GM12878 (cell line): ENCODE measurements at regions not wholly inside any gene's neighbourhood (a gene's known extent, or its start where the extent isn't known, plus 50 kb on each side); places are given as distances from the start of the nearest gene placed in this dataset.

Experiments used
- ATAC-seq: fragments of 200-7000 bp; cut with Tn5 transposase; 3 replicates; pipeline ENCODE4 v1.9.1; 2020; ENCODE audit warnings: mild to moderate bottlenecking, moderate library complexity
- BruUV-seq: library from RNA; stranded (reverse); fragments of 400-500 nt; replicated peaks from 2 replicates; lab custom pipeline; 2021; lab: Mats Ljungman, UMichigan
- CTCF ChIA-PET: fragments of 300-600 bp; sonication (Branson Sonifier 250); formaldehyde crosslinking; extraction: SDS; loops from one replicate; lab custom pipeline; 2021; ENCODE audit warnings: inconsistent platforms; lab: Yijun Ruan, JAX
- POLR2A ChIA-PET: fragments of 350-600 bp; formaldehyde crosslinking; extraction: SDS; loops from one replicate; lab custom pipeline; 2021; ENCODE audit warnings: inconsistent platforms; lab: Charles Lee
- RAD21 ChIA-PET: fragments of 300-600 bp; sonication (Branson Sonifier 250); formaldehyde crosslinking; loops from one replicate; lab custom pipeline; 2023; ENCODE audit warnings: antibody characterized with exemption; ENCODE audit not compliant: unreplicated experiment; lab: Charles Lee
- SMC1A ChIA-PET: fragments of 300-600 bp; sonication (Branson Sonifier 250); formaldehyde crosslinking; loops from one replicate; lab custom pipeline; 2023; ENCODE audit not compliant: unreplicated experiment, uncharacterized antibody; lab: Charles Lee
- DNase-seq: peaks from one replicate; pipeline ENCODE4 v3.0.0-alpha.2; 2011; ENCODE audit warnings: low read depth, low spot score
- FAIRE-seq: peaks from 3 replicates; lab custom pipeline; 2011; peaks lifted over from hg19 to GRCh38; lab: Jason Lieb, UNC
- H2AFZ ChIP-seq: 2 replicates; pipeline ENCODE4 v1.6.0; 2011; ENCODE audit warnings: low read depth, low read length, control low read depth; ENCODE audit not compliant: control insufficient read depth
- H3K27ac ChIP-seq: 2 replicates; pipeline ENCODE4 v1.5.1; 2011; ENCODE audit warnings: control low read depth; ENCODE audit not compliant: control insufficient read depth, insufficient read depth
- H3K27me3 ChIP-seq, 2 experiments: replicated peaks in 1 of 2; 2 replicates each; pipeline versions ENCODE4 v1.6.0 to v1.6.1; 2011; ENCODE audit warnings: low read length in 1 of 2; ENCODE audit not compliant: control insufficient read depth in 2 of 2, insufficient read depth in 2 of 2
- H3K36me3 ChIP-seq, 2 experiments: 2 replicates each; pipeline ENCODE4 v1.5.1; 2011; ENCODE audit warnings: low read length in 1 of 2; ENCODE audit not compliant: control insufficient read depth in 2 of 2, insufficient read depth in 2 of 2
- H3K4me1 ChIP-seq: 2 replicates; pipeline ENCODE4 v1.6.1; 2011; ENCODE audit warnings: mild to moderate bottlenecking, low read length, moderate library complexity, mixed read lengths; ENCODE audit not compliant: control insufficient read depth, insufficient read depth
- H3K4me2 ChIP-seq: 2 replicates; pipeline ENCODE4 v1.6.0; 2011; ENCODE audit warnings: control low read depth; ENCODE audit not compliant: control insufficient read depth, insufficient read depth
- H3K4me3 ChIP-seq: fragments of 200-600 bp; sonication (generic); 2 replicates; pipeline ENCODE4 v1.5.1; 2016
- H3K79me2 ChIP-seq: 2 replicates; pipeline ENCODE4 v1.6.0; 2011; ENCODE audit warnings: low read length; ENCODE audit not compliant: control insufficient read depth, insufficient read depth
- H3K9ac ChIP-seq: 2 replicates; pipeline ENCODE4 v1.8.0; 2011; ENCODE audit warnings: low read length, control low read depth, mixed read lengths; ENCODE audit not compliant: control insufficient read depth, insufficient read depth
- H3K9me3 ChIP-seq: replicated peaks from 3 replicates; pipeline ENCODE4 v1.5.1; 2011; ENCODE audit warnings: mild to moderate bottlenecking, low read length; ENCODE audit not compliant: control insufficient read depth, insufficient read depth
- H4K20me1 ChIP-seq: 2 replicates; pipeline ENCODE4 v1.6.0; 2011; ENCODE audit not compliant: control insufficient read depth, insufficient read depth
- BMI1 ChIP-seq: fragments of 450-650 bp; IDR thresholded peaks from 2 replicates; pipeline ENCODE4 v1.6.1; 2016; ENCODE audit warnings: mild to moderate bottlenecking, moderate library complexity, borderline replicate concordance
- MXI1 ChIP-seq: fragments of 150-350 bp; IDR thresholded peaks from 2 replicates; pipeline ENCODE4 v1.6.1; 2011; ENCODE audit warnings: low read depth, mild to moderate bottlenecking, inconsistent platforms, low read length, improper control_type of control experiment
- MYC ChIP-seq: IDR thresholded peaks from 2 replicates; pipeline ENCODE4 v1.6.1; 2011; ENCODE audit warnings: mild to moderate bottlenecking, low read length, moderate library complexity, inconsistent platforms; ENCODE audit not compliant: insufficient read depth, insufficient replicate concordance, insufficient read length, severe bottlenecking
- NBN ChIP-seq: fragments of 450-650 bp; IDR thresholded peaks from 2 replicates; pipeline ENCODE4 v1.6.1; 2016
- NR2C1 ChIP-seq: fragments of 450-650 bp; IDR thresholded peaks from 2 replicates; pipeline ENCODE4 v1.6.1; 2017; ENCODE audit warnings: antibody characterized with exemption, mild to moderate bottlenecking, moderate library complexity
- PAX5 ChIP-seq: IDR thresholded peaks from 2 replicates; pipeline ENCODE4 v1.6.1; 2011; ENCODE audit warnings: low read depth, low read length, borderline replicate concordance
- RAD21 ChIP-seq: IDR thresholded peaks from 2 replicates; pipeline ENCODE4 v1.6.1; 2011; ENCODE audit warnings: mild to moderate bottlenecking, low read depth, low read length, moderate library complexity; ENCODE audit not compliant: insufficient read depth
- TAF1 ChIP-seq: IDR thresholded peaks from 2 replicates; pipeline ENCODE4 v1.6.1; 2011; ENCODE audit warnings: mild to moderate bottlenecking, low read depth, low read length, borderline replicate concordance
- ZNF24 ChIP-seq: fragments of 450-650 bp; IDR thresholded peaks from 2 replicates; pipeline ENCODE4 v1.6.1; 2017; ENCODE audit warnings: antibody characterized with exemption, mild to moderate bottlenecking
- WGBS: methylation state at CpG from one replicate; pipeline ENCODE4 v1.1.6; 2016; ENCODE audit warnings: low lambda C conversion rate; ENCODE audit not compliant: insufficient replicate concordance, insufficient coverage; ENCODE audit errors: missing lambda C conversion rate; 5-methylcytosine and 5-hydroxymethylcytosine counted together
- in situ Hi-C: fragments of 300-500 bp; cut with MboI; formaldehyde crosslinking; loops from 9 replicates; pipeline ENCODE4 v1.14.3; 2018; ENCODE audit warnings: mixed read lengths
- intact Hi-C: fragments of 100-400 bp; cut with micrococcal nuclease; formaldehyde crosslinking; loops from one replicate; pipeline ENCODE4 v1.14.2; 2022; ENCODE audit not compliant: unreplicated experiment
- TF ChIP-seq, protein P1 (sequence below): fragments of 450-650 bp; formaldehyde crosslinking; IDR thresholded peaks from 2 replicates; pipeline ENCODE4 v1.5.0; 2022; ENCODE audit warnings: mild to moderate bottlenecking, missing genetic modification characterization
- TF ChIP-seq, protein P2 (sequence below): IDR thresholded peaks from 2 replicates; pipeline ENCODE4 v1.6.1; 2011; ENCODE audit warnings: low read depth, low read length, improper control_type of control experiment, borderline replicate concordance
- TF ChIP-seq, protein P3 (sequence below): fragments of 450-650 bp; IDR thresholded peaks from 2 replicates; pipeline ENCODE4 v1.6.1; 2016; ENCODE audit warnings: mild to moderate bottlenecking

DNA sequence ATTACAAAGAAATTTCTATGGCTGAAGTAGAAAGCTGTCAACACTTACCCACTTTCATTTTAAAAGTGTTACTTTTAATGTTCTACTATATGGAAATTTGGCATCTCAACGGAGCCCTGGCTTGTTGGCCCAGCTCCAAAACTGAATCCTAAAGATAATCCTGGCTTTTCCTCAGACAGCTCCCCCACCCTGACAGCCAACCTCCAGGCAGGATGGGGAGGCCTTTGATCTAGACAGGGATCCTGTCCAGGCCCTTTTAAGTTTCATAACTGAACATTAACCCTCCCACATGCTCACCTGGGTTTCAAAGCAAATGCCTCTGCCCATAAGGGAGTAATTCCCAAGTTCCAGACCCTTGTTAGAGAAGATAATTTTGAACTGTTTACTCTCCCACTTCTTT, 99.3 kb upstream of the RALGPS2 start:
- Histone ChIP-seq H3K79me2 (no peaks in the 10 kb centered on the region), H3K27ac (no peak overlapping the region), H3K4me2 (no peak overlapping the region), H3K9ac (no peak overlapping the region), H2AFZ (no peak overlapping the region), H3K36me3 (no peaks in the 10 kb centered on the region), H3K9me3 (no peaks in the 10 kb centered on the region), H4K20me1 (no peaks in the 10 kb centered on the region), H3K4me1 (no peaks in the 10 kb centered on the region), H3K27me3 (no peaks in the 10 kb centered on the region), H3K4me3 (no peak overlapping the region)
- no peak for ATAC-seq
- TF ChIP-seq PAX5 = no peak
- 60% methylated on average over 1 of the region's 1 CpG for WGBS
- BruUV-seq = no TSS peak
- no peak for DNase-seq
- ChIA-PET SMC1A (no interaction called here), CTCF (interaction anchor here (0.6 to 1.1 kb wide), 2 partner anchors 19 to 831 kb away, joined by 3 to 4 read pairs; no protein-coding TSS in a partner anchor), RAD21 (interaction anchor here (0.6 kb wide), 1 partner anchor 101 kb away, joined by 4 read pairs; no protein-coding TSS in a partner anchor), POLR2A (no interaction called here)
- no peak for FAIRE-seq
- in situ Hi-C loops (no loop called here), intact Hi-C loops (no loop called here)

DNA sequence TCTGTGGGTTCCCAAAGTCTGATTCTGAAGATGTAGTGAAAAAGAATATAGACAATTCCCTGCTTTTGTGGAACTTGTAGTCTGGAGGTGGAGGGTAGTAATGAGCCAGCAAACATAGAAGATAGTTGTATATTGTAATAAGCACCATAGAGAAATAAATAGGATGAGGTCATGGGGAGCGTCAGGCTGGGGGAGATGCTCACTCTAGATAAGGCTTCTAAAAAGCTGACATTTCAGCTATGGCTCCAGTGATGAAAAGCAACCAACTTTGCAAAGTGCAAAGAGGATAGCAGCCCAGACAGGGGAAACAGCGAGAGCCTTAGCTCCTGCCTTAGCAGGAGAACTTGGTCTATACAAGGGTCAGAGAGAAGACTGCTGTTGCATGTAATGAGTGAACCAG, 98.0 kb upstream of the RALGPS2 start:
- no TSS peak for BruUV-seq
- in situ Hi-C loops = no loop called here
- TF ChIP-seq NR2C1 (no peak), ZNF24 (no peak), MYC (no peak), TAF1 (no peak), RAD21 (no peak), BMI1 (no peak), NBN (no peak), MXI1 (no peak)
- TF ChIP-seq, protein P1, sequence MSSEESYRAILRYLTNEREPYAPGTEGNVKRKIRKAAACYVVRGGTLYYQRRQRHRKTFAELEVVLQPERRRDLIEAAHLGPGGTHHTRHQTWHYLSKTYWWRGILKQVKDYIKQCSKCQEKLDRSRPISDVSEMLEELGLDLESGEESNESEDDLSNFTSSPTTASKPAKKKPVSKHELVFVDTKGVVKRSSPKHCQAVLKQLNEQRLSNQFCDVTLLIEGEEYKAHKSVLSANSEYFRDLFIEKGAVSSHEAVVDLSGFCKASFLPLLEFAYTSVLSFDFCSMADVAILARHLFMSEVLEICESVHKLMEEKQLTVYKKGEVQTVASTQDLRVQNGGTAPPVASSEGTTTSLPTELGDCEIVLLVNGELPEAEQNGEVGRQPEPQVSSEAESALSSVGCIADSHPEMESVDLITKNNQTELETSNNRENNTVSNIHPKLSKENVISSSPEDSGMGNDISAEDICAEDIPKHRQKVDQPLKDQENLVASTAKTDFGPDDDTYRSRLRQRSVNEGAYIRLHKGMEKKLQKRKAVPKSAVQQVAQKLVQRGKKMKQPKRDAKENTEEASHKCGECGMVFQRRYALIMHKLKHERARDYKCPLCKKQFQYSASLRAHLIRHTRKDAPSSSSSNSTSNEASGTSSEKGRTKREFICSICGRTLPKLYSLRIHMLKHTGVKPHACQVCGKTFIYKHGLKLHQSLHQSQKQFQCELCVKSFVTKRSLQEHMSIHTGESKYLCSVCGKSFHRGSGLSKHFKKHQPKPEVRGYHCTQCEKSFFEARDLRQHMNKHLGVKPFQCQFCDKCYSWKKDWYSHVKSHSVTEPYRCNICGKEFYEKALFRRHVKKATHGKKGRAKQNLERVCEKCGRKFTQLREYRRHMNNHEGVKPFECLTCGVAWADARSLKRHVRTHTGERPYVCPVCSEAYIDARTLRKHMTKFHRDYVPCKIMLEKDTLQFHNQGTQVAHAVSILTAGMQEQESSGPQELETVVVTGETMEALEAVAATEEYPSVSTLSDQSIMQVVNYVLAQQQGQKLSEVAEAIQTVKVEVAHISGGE (CRISPR knock-in tag) = no peak
- TF ChIP-seq, protein P2, sequence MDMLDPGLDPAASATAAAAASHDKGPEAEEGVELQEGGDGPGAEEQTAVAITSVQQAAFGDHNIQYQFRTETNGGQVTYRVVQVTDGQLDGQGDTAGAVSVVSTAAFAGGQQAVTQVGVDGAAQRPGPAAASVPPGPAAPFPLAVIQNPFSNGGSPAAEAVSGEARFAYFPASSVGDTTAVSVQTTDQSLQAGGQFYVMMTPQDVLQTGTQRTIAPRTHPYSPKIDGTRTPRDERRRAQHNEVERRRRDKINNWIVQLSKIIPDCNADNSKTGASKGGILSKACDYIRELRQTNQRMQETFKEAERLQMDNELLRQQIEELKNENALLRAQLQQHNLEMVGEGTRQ = no peak
- TF ChIP-seq, protein P3, sequence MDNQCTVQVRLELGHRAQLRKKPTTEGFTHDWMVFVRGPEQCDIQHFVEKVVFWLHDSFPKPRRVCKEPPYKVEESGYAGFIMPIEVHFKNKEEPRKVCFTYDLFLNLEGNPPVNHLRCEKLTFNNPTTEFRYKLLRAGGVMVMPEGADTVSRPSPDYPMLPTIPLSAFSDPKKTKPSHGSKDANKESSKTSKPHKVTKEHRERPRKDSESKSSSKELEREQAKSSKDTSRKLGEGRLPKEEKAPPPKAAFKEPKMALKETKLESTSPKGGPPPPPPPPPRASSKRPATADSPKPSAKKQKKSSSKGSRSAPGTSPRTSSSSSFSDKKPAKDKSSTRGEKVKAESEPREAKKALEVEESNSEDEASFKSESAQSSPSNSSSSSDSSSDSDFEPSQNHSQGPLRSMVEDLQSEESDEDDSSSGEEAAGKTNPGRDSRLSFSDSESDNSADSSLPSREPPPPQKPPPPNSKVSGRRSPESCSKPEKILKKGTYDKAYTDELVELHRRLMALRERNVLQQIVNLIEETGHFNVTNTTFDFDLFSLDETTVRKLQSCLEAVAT = no peak

More for the DNA sequence above, 98.0 kb upstream of the RALGPS2 start:
- Histone ChIP-seq H3K4me2 (no peak overlapping the region), H3K4me1 (no peaks in the 10 kb centered on the region), H3K9me3 (no peaks in the 10 kb centered on the region), H3K79me2 (no peaks in the 10 kb centered on the region), H2AFZ (no peak overlapping the region), H3K27ac (no peak overlapping the region), H3K4me3 (no peak overlapping the region), H3K36me3 (no peaks in the 10 kb centered on the region), H3K27me3 (no peaks in the 10 kb centered on the region), H4K20me1 (no peaks in the 10 kb centered on the region), H3K9ac (no peak overlapping the region)
- no peak for DNase-seq
- intact Hi-C loops = no loop called here
- FAIRE-seq = no peak
- no peak for ATAC-seq
- ChIA-PET RAD21 (interaction anchor here (1.4 kb wide), 1 partner anchor 51 kb away, joined by 3 read pairs; no protein-coding TSS in a partner anchor), SMC1A (interaction anchor here (1.1 kb wide), 1 partner anchor 29 kb away, joined by 3 read pairs; no protein-coding TSS in a partner anchor), POLR2A (interaction anchor here (1.4 kb wide), 1 partner anchor 10 kb away, joined by 5 read pairs; no protein-coding TSS in a partner anchor), CTCF (interaction anchor here (1.0 kb wide), 2 partner anchors 11 to 22 kb away, joined by 3 read pairs; no protein-coding TSS in a partner anchor)
- WGBS = 75% methylated on average over 2 of the region's 2 CpGs
